Fibroblast of pulmonary artery (primary cell): ENCODE measurements at regions not wholly inside any gene's neighbourhood (a gene's known extent, or its start where the extent isn't known, plus 50 kb on each side); places are given as distances from the start of the nearest gene placed in this dataset.

ENCODE experiments used
- DNase-seq: peaks from one replicate; pipeline ENCODE4 v3.0.0-alpha.2; 2010; ENCODE audit warnings: low read depth
- H3K4me3 ChIP-seq: replicated peaks from 2 replicates; pipeline ENCODE4 v1.5.1; 2011; ENCODE audit warnings: low read depth, mild to moderate bottlenecking, control low read depth, low read length, moderate library complexity
- CTCF ChIP-seq: IDR thresholded peaks from 2 replicates; pipeline ENCODE4 v1.5.1; 2011; ENCODE audit warnings: mild to moderate bottlenecking, control low read depth, low read length, inconsistent platforms; ENCODE audit errors: missing control alignments

- DNase-seq, result no peak
- TF ChIP-seq CTCF, result no peak
- H3K4me3 ChIP-seq, result no peak overlapping the region
These were observed 178.8 kb downstream of the EXOC5 start for GRCh38 chr14:57089901-57090300.

DNA sequence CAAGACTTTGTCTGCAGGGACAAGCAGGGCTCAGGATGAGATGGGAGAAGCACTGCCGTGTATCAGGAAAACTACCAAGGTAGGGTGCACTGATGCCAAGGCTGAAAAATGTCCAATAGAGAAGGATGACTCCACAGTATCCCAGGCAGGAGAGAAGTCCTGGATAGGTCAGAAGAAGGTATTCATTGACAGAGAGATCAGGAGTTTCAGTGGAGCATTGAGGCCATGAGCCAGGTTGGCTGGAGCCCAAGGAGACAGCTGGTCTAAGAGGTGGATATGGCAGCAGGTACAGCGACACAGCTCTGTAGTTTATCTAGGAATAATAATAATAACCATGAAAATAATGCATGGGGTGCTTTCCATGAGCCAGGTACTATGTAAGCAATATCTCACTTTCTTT, 180.9 kb downstream of the EXOC5 start:
- TF ChIP-seq CTCF, result no peak
- H3K4me3 ChIP-seq, result no peak overlapping the region
- DNase-seq, result no peak

DNA sequence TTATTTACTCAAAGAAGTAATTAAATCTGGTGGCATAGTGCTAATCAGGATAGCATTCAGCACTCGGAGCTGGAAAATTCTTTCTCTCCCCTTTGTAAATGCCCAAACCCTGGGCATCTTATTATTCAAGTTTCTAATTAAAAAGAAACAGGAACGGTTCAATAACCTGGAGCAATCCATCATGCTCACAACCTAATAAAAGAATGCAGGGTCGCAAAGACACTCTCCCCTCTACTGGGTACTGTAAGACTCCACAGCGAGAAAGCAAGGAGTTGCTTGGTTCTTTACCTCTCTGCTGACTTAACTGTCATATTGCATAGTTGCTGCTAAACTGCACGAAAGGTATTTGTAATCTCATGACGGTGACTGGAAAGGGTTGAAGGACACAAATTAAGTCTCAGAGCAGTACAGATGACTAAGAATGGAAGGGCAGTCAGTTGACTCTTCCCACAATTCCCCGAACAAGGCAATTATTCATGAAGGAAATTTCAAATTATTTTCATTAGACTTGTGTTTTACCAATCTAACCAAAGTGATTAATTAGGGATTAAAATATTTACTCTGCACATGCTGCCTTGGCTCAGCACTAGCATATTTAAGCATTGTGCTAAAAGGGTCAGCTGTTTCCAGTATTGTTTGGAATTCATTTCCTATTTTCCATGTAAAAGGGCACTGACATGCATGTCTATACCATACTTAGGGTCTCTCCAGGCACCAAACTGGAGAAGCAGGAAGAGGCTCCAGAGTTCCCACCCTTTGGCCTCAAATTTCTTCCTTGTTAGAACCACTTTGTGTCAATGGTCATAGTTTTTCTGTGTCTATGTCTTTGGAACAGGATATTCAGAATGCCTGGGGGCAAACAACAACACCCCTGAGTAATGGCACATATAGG, 182.2 kb downstream of the EXOC5 start:
- no peak for TF ChIP-seq CTCF
- no peak for DNase-seq
- H3K4me3 ChIP-seq, result no peak overlapping the region

GRCh38 chr14:57085801-57086200, 182.9 kb downstream of the EXOC5 start:
- no peak for DNase-seq
- no peak overlapping the region for H3K4me3 ChIP-seq
- no peak for TF ChIP-seq CTCF

DNA sequence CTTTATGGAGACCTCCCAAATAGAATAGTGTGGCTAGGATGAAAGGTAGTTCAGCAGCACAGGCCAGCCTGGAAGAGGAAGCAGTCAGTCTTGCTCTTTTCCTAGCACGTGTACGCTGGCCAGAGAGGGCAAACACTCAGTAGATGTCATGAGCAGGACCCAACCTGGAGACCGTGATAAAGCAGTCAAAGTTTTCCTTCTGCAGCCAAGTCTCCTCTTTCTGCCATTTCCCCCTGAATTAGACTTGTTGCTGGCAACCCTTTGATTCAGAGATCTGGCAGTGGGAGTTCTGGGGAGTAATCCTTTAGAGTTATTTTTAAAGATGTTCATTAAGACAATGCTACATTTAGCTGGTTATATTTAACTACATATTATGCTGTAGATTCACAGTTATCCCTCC, 183.7 kb downstream of the EXOC5 start:
- H3K4me3 ChIP-seq, result no peak overlapping the region
- TF ChIP-seq CTCF, result no peak
- DNase-seq, result no peak

DNA sequence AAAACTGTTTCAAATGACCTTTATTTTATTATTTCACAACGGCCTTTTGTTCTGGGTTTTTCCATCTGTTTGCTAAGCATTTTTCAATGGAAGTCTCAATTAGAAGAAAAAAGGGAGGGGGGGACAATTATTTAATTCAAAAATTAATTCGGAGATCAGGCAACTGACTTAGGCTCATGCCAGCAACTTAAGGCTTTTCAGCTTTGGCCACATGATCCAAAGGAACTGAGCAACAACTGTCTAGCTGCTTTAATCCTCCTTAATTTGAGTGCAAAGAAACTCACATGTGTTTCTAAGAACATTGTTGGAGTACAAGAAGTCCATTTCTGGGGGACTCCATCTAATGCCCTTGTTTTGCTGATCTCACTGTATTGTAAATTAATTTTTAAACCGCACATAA, 188.0 kb downstream of the EXOC5 start:
- no peak overlapping the region for H3K4me3 ChIP-seq
- no peak for DNase-seq
- no peak for TF ChIP-seq CTCF

DNA sequence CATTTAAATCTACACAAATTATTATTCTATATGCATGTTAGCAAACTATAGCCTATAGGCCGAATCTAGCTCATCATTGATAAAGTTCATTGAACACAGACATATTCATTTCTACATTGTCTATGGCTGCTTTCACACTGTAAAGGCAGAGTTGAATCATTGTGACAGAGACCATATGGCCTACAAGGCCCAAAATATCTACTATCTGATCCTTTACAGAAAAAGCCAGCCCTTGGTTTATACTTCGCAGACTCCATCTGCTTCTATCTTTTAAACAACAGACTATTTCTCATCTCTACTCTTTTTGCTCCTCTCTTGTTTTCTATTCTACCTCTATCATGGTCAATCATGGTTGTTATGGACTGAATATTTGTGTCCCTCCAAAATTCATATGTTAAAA, 190.7 kb downstream of the EXOC5 start:
- TF ChIP-seq CTCF, result no peak
- DNase-seq, result no peak
- H3K4me3 ChIP-seq, result no peak overlapping the region
